Activated T-cell treated with anti-CD3 and anti-CD28 coated beads, Interleukin-2, amount 50 U/mL, for 1 hour (primary cell): ENCODE measurements at regions not wholly inside any gene's neighbourhood (a gene's known extent, or its start where the extent isn't known, plus 50 kb on each side); places are given as distances from the start of the nearest gene placed in this dataset.

ENCODE experiments used
- DNase-seq: peaks from one replicate; pipeline ENCODE4 v3.0.0-alpha.2; 2020

DNA sequence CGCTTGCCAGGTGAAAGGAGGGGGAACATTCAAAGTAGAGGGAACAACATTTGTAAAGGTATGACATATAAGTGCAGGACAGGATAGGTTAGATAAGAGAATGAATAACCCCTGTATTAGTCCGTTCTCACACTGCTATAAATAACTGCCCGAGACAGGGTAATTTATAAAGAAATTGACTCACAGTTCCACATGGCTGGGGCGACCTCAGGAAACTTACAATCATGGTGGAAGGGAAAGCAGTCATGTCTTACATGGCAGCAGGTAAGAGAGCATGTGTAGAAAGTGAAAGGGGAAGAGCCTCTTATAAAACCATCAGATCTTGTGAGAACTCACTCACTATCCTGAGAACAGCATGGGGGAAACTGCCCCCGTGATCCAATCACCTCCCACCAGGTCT lies 223.8 kb downstream of the SOX9 start:
- no peak for DNase-seq

DNA sequence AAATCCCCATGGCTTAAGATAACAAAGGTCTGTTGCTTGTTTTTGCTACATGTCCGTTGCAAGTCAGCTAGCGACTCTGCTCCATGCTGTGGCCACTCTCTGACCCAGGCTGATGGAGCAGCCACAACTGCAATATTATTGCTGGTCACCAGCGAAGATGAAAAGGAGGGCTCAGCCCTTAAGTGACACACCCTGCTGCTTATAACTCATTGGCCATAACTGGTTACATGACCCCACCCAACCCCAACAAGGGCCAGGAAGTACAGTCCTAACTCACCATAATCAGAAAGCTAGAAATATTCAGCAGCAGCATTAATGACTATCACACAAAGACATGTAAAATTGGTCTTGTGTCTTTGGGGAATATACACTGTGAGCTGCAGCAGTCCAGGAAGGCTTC lies 224.3 kb downstream of the SOX9 start:
- no peak for DNase-seq

DNA sequence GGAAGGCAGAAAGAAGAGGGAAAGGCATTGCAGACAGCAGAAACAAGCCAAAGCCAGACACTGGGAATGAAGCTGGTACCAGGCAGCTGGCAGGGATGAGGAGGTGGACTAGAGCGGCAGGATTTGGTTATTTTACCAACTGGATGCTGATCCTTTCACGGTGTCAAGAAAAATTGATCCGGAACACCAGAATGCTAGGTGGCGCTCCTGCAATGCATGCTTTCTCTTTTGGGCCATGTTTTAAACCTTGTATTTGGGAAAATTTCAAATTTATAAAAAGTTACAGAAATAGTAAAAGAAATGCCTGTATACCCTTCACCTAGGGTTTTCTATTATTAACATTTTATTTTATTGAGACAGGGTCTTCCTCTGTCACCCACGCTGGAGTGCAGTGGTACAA lies 224.7 kb downstream of the SOX9 start:
- DNase-seq: no peak

DNA sequence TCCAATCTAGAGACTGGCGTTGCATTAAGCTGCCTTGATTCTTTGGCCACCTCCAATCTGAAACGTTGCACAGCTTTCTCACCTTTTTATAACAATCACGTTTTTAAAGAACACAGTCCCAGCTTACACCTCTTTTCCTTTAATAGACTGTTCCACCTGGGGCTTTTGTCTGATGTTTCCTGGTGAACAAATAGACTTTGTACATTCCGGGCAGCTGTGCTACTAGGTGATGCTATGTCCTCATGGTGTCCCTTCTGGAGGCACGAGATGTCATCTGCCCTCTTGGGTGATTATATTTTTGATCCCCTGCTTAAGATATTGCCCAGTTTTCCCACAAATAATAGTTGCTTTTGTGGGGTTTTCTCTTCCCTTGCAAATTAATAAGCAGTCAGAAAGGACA lies 225.5 kb downstream of the SOX9 start:
- DNase-seq: no peak

DNA sequence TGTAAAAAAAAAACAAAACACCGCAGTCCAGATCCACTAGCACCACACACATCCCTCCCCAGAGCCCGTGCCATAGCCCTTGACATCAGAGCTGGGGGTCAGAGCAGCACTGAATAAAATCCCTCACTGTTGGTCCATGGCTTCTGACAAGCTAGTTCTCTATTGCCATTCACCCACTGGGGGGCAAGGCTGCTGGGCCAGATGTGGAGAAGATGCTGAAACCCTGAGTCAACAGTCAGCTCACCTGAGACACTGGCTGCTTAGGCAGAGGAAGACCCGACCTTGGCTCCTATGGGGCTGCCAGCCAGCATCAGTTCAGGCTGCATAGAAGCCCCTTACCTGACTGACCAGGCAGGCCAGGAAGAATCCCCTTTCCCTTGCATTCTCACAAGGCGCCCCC lies 228.2 kb downstream of the SOX9 start:
- no peak for DNase-seq

DNA sequence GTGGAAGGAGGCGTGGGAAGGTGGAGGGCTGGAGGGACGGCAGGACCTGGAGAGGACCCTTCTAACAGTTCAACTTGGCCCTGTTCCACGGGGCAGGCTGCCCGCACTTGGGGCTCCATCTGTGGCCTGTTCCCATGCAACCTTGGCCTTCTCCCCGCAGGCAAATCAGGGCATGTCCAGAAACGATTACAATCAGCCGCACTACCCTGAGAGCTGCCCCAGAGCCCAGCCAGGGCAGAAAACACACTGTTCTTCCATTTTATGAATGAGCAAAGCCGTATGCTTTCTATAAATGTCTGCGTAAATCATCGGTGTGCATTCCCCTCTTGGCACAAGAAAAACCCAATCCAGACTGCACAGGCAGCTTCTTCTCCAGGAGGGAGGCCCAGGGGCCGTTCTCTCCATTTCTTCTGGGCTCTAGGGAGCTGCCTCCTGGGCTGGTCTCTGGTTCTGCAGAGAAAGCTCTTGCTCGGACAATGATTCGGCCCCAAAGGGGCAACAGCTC lies 228.7 kb downstream of the SOX9 start:
- DNase-seq: no peak

DNA sequence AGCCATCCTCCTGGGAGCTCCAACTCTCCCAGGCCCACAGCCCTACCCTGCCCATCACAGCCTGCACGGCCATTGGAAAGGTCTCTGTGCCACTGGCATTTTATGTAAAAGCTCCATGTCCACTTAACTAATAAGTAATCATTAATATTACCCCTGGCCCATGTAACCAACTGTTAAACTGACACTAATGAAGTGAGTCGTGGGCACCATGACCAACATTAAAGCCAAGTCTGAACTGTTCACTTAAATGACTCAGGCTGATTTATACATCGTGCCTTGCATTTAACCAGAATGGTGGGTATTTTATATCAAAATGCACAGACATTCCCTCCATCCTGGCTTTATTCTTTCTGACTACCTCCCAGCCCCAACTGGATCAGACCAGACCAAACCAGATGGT lies 229.3 kb downstream of the SOX9 start:
- no peak for DNase-seq

DNA sequence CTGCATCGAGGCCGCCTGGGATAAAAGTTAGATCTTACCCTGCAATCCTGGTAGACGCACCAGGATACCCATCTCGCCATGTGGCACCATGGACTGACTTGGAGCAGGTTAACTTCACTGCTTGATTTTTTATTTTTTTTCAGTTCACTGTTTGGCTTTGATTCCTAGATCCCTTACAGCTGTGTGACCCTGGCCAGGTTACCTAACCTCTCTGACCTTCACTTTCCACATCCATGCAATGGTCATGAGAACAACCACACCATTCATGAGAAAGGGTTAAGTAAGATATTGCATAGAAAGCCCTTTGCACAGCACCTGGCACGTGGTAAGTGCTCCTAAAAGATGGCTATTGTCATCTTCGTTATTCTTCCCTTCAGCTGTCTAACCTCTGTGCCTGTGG lies 230.5 kb downstream of the SOX9 start:
- no peak for DNase-seq

DNA sequence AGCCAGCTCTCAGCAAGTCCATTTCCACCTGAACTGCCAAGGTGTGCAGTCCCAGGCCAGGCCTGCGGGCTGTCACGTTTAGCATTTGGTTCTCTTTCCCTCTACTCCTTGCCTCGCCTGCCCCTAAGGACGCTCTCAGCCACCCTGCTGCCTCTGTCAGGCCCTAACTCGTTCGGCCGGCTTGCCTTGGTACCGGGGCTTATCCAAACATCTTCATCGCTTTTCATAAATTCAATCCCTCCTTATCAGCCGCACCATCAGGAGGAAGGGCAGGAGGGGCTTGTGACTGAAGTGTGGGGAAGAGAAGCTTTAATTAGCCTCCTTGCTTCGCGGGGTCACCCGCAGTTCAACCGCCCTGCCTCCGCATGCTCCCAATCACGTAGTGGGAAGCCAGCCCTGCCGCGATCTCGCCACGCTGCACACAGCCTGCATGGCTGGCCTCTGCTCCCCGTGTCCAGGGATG lies 231.1 kb downstream of the SOX9 start:
- DNase-seq: no peak

DNA sequence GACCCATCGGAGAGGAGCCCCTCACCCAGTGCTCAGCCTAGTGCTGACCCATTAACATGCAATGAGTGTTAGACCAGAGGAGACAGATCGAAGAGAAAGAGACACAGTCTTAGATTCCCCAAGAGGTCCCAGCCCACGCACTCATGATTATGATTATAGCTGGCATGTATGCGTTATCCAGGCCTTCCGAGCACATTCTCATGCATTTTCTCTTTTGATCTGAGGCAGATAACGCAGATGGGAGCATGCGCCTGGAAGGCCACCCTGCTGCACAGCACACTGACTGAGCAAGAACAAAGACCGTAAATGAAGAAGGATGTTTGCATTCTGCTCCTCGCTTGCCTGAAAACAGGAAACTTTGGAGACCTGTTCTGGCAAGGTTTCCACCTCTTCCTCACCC lies 232.7 kb downstream of the SOX9 start:
- no peak for DNase-seq

DNA sequence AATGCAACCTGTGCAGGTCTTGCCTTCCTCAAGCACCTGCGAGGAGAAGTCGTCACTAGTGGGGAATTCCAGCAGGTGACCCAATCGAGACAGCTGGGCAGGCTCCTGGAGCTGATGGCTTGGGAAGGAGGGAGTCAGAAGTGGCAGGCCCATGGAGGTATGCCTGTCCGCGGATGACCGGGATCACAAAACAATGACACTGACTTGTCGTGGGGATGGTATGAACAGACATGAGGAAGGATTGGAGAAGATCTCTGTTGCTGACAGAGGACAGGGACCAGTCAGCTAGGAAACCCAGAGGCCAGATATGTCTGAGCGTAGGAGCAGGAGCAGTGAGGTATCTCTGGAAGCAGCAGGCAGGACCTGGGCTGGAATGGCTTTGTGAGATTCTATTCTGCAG lies 233.3 kb downstream of the SOX9 start:
- no peak for DNase-seq

DNA sequence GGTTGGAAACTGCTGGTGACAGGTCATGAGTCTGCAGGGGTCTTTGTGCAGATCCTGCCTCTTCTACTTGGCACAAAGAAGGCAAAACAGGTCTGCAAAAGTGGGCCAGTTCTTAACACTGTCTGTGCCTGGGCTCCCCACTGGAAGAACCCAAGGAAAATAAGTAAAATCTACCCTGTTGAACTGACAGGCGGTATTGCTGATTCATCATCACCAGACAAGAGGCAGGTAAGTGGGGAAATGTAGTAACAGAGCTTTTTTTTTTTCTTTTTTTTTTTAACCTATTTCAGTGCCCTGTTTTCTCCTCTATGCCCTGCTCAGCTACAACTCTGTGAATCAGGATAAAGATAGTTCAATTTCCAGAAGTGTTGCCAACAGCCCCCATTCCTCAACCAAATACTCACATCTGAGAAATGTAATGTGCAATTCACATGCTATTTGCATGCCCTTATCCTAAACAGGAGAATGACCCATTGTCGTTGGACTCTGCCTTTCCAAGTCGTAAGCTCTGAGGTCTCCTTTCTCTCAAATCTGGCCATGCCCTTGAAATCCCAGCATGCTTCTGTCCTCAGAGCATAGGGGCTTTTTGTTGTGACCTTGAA lies 237.0 kb downstream of the SOX9 start:
- DNase-seq: no peak

DNA sequence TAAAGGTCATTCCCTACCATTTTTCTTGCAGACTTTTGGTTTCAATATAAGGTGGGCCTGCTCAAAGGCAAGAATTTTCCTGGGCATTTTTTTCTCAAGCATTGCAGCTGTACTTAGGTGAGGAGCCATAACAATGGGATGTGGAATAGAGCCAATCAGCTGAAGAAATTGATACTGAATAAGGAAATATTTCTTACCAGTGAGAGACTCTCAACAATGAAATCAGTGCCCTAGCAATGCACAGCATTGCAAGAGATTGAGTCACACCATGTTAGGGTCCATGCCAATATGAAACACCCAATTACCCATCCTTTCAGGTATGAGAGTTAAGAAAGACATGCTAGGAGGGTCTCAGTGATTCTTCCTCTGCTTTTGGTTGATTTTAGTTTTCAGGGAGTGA lies 237.6 kb downstream of the SOX9 start:
- DNase-seq: no peak

DNA sequence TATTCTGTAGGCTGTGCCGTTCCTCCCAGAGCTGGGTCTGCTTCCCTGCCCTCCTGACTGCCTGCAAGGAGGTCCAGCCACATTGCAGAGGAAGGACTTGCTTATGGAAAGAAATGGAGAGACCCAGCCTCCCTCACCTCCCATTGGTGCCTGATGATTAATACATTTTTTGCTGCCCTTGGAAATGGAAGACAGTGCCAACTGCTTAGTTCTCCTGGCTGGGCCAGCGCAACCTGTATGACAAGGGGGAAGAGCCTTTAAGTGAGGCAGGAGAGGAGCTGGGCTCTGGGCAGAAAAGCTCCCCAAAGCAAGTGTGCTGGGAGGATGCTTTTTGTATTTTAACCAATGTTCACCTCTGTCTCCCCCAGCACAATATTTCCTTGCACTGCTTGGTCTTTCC lies 238.5 kb downstream of the SOX9 start:
- DNase-seq: no peak

DNA sequence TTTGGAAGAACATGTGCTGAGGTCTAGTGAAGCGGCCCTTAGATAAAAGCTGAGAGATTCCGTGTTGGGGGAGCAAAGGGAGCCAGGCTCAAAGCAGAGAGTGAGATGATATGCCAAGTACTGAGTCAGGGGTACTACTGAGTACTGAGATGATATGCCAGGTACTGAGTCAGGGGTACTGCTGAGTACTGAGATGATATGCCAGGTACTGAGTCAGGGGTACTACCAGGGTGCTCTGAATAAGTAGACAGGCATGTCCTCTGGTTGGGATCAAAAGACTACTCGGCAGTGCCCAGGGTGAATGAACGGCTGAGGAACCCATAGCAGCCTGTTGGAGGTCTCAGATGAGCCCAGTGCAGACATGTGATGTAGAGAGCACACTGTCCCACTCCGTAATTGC lies 239.0 kb downstream of the SOX9 start:
- DNase-seq: no peak

DNA sequence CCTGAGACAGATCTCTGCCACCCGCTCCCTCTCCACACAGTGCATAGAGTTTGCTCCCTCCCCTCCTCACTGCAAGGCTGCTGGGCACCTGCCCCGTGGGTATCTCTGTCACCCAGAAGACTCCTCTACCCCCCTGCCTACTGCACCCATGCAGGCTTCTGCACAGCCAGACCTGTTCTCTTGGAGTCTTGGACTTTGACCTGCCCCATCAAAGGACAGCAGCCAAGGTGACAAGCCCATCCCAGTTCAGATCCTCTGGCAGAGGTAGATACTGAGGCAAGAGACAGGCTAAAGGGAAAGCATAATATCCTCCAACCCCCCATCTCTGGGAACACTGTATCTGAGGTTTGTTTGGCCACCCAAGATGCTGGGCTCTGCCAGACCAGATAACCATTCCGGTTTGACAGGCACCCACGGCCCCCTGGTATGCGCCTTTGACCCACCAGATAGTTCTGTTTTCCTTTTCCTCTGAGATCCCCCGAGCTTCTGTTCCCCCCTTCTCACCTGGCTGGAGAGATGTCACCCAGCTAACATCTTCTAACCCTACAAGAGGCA lies 239.6 kb downstream of the SOX9 start:
- no peak for DNase-seq

DNA sequence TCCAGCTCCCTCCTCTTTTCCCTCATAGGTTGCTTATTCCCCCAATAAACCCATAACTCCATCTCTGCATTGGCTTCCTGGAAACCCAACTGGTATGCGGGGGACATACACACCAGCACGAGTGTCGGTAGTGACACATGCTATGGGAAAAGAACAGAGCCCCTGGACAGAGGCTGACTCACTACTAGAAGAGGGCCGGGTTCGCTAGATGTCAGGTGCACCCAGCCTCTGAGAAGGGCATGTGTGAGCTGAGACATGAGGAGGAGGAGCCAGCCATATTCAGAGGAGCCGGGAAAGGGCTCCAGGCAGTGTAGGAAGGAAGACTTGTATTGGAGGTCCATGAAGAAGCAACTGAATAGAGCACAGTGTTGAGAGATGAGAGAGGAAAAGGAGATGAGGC lies 241.1 kb downstream of the SOX9 start:
- no peak for DNase-seq

DNA sequence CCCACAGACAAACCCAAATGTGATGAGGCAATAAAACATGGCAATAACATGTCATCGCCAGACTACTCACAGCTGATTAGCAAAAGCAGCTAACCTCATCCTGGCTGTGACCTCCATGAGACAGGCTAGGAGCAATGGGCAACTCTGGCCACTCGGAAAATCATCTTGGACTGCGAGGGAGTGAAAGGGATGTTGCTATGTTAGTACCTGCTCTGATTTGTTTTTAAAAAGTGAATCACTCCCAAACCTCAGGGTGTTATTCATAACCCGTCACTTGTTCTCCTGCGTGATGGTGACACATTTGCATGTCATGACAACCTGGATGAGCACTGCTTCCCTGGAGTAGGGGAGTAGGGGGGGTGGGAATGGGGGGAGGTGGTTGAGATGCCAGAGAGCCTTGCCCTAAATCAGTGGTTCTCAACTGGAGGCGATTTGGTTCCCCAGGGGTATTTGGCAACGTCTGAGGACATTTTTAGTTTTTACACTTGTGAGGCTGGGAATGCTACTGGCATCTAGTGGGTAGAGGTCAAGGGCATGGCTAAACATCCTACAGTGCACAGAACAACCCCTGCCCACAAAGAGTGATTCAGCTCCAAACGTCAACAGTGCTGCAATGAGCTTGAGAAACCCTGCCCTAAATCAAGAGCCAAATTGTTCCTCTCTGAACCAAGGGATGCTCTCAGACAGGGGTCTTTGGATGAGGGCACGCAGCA lies 241.7 kb downstream of the SOX9 start:
- DNase-seq: no peak

DNA sequence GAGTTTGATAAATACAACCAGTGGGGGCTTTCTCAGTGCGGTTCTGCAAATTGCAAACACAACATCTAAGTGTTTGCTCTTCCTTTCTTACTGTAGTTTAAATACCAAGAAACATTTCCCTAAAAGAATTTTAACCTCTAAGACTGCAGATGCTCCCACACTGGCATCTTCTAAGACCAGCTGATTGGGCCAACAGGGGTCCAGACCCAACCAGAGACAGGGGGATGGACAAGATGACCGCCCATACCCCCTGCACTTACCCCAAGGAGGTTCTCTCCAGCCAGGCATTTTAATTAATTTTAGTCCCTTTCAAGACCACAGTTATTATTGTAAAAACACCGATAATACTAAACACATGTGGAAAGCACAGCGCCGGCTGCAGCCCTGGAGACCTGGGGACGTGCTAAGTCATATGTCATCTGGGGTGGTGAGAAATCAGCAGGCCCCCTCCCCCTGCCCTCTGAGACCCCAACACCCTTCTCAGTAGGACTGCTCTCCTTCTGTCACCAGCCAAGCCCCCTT lies 242.3 kb downstream of the SOX9 start:
- DNase-seq: no peak

DNA sequence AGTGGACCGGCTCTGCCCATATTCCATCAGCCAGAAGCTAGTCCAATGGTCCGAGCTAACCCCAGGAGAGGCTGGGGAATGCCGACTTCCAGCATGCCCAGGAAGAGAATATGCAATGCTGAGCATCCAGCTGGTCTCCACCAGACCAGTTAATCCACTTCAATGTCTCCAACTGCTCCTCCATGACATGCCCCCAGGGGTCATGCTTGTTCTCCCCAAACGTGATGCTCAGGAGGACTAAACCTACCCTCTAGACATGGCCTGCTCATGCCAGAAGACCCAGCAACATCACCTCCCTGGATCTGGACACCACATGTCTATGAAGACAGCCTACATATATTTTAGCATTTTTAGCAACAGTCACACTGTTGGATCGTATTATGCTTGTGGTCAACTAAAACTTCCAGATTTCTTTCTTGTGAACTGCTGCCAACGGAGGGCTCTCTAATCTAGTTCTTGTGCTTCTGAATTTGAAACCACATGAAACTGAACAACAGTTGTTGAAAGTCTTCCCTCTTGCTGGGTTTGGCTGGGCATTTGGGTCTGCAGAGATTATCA lies 245.1 kb downstream of the SOX9 start:
- no peak for DNase-seq

DNA sequence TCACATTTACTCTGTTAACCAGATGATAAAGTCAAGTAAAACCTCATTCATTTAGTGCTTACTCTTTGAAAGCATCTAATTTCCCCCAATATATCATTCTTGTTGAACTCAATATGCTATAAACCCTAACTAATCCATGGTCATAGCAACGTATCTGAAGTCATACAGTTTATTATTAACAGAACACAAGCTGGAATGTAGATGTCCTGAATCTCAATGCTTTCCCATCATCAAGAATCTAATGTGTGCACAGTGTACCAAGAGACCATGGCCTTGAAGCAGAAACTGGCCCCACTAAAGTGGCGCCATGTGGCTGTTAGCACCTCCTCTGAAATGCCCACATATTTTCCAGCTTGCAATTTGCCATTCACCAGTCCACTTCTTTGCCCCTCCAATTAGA lies 245.8 kb downstream of the SOX9 start:
- no peak for DNase-seq

DNA sequence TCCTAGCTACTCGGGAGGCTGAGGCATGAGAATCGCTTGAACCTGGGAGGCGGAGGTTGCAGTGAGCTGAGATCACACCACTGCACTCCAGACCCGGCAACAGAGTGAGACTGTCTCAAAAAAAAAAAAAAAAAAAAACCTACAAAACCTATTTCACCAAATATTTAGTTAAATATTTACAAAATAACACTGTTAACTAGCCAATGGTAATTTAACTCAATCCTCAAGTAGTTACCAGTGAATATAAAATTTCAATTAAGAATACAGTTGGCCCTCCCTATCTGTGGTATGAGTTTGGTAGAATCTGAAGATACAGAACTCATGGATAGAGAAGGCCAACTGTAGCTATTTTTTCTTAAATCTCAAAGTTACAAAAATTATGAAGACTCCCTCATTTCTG lies 247.4 kb downstream of the SOX9 start:
- no peak for DNase-seq

DNA sequence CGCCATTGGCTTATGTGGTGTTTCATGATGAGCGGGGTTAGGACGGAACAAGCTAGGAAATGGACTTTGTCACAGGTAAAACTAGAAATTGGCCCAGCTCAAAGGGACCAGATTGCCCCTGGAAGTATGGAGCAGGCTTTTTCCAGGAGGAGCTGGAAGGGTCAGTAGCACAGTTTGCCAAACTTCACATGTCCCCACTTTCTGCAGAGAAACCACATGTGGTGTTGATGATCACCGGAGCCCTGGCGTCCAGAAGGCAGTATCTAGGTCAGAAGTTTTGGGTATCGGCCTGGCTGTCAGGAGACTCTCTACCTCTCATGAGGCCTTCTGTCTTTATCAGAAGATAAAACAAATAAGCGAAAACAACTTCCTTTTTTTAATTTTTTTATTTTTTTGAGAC lies 248.5 kb downstream of the SOX9 start:
- no peak for DNase-seq

DNA sequence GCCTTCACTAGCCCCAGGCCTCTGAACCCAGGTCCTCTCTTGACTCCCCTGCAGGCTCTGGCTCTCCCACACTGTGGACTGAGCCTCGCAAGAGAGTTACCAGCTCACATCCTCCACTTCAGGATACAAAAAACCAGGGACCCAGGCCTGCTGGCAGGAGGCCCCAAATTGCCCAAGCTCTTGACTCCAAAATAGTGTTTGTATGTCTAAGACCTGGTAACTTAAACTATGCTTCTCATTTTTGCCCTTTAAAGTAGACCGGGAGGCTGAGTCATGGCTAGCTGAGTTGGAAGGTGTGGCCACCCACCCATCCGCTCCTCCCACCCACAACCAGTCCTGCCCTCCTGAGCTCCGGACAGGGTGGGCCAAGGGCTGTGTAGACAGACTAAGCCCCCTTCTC lies 250.0 kb downstream of the SOX9 start:
- DNase-seq: no peak
